HG03521 (cell line): ENCODE measurements at regions not wholly inside any gene's neighbourhood (a gene's known extent, or its start where the extent isn't known, plus 50 kb on each side); places are given as distances from the start of the nearest gene placed in this dataset.

Experiments used
- ATAC-seq: cut with Tn5 transposase; IDR thresholded peaks from one replicate; pipeline ENCODE4 v1.9.1; 2021; ENCODE audit warnings: mild to moderate bottlenecking, moderate library complexity; ENCODE audit not compliant: unreplicated experiment

GRCh38 chr14:97604731-97605130 lies 807.5 kb downstream of the VRK1 start:
- ATAC-seq = no peak

GRCh38 chr14:97618401-97618800 lies 821.2 kb downstream of the VRK1 start:
- no peak for ATAC-seq

GRCh38 chr14:97618917-97619690 lies 821.9 kb downstream of the VRK1 start:
- ATAC-seq = no peak

- ATAC-seq = no peak
Observed at GRCh38 chr14:97620066-97620465, 822.9 kb downstream of the VRK1 start.

GRCh38 chr14:97624985-97625384 lies 827.8 kb downstream of the VRK1 start:
- ATAC-seq = no peak

GRCh38 chr14:97625477-97625876 lies 828.3 kb downstream of the VRK1 start:
- ATAC-seq = no peak

- no peak for ATAC-seq
Observed at GRCh38 chr14:97626088-97626487, 828.9 kb downstream of the VRK1 start.

- no peak for ATAC-seq
Observed at GRCh38 chr14:97630249-97630648, 833.1 kb downstream of the VRK1 start.

- ATAC-seq = no peak
Observed at GRCh38 chr14:97633131-97633738, 836.1 kb downstream of the VRK1 start.

GRCh38 chr14:97634751-97635150 lies 837.6 kb downstream of the VRK1 start:
- no peak for ATAC-seq

- no peak for ATAC-seq
Observed at GRCh38 chr14:97638864-97639263, 841.7 kb downstream of the VRK1 start.

GRCh38 chr14:97640031-97640430 lies 842.8 kb downstream of the VRK1 start:
- no peak for ATAC-seq

GRCh38 chr14:97641827-97642226 lies 844.6 kb downstream of the VRK1 start:
- ATAC-seq = no peak

GRCh38 chr14:97642631-97643030 lies 845.4 kb downstream of the VRK1 start:
- no peak for ATAC-seq

- no peak for ATAC-seq
Observed at GRCh38 chr14:97644365-97644764, 847.2 kb downstream of the VRK1 start.

GRCh38 chr14:97649752-97650151 lies 852.6 kb downstream of the VRK1 start:
- no peak for ATAC-seq

GRCh38 chr14:97655169-97655948 lies 858.2 kb downstream of the VRK1 start:
- no peak for ATAC-seq

GRCh38 chr14:97657609-97658008 lies 860.4 kb downstream of the VRK1 start:
- ATAC-seq = no peak

GRCh38 chr14:97687944-97688630 lies 890.9 kb downstream of the VRK1 start:
- ATAC-seq = no peak

GRCh38 chr14:97688631-97689336 lies 891.6 kb downstream of the VRK1 start:
- ATAC-seq = no peak

- ATAC-seq = no peak
Observed at GRCh38 chr14:97692084-97692483, 894.9 kb downstream of the VRK1 start.
